A549 (cell line): ENCODE measurements at regions not wholly inside any gene's neighbourhood (a gene's known extent, or its start where the extent isn't known, plus 50 kb on each side); places are given as distances from the start of the nearest gene placed in this dataset.

Experiments
- ATAC-seq, 2 experiments: fragments of 200-7000 bp in 1 of 2; fragments of >200 bp in 1 of 2; cut with Nextera tagmentation in 1 of 2; cut with Tn5 transposase in 1 of 2; 3 replicates each; pipeline versions ENCODE4 v1.8.0 to v1.9.1; 2018 to 2020; ENCODE audit warnings: mild to moderate bottlenecking in 1 of 2, moderate library complexity in 1 of 2
- CTCF ChIA-PET: fragments of 300-600 bp; sonication (Branson Sonifier 250); formaldehyde crosslinking; extraction: SDS; loops from one replicate; lab custom pipeline; 2021; ENCODE audit warnings: antibody characterized with exemption, inconsistent platforms; lab: Yijun Ruan, JAX
- POLR2A ChIA-PET: fragments of 350-600 bp; formaldehyde crosslinking; extraction: SDS; loops from one replicate; lab custom pipeline; 2021; ENCODE audit warnings: antibody characterized with exemption, inconsistent platforms; lab: Yijun Ruan, JAX
- DNase-seq, 2 experiments: peaks; one replicate each; pipeline versions ENCODE4 v3.0.0 to v3.0.0-alpha.2; 2011 to 2016; ENCODE audit warnings: low read depth in 1 of 2, low spot score in 1 of 2
- FAIRE-seq: peaks from 2 replicates; lab custom pipeline; 2011; peaks lifted over from hg19 to GRCh38; lab: Jason Lieb, UNC
- H3K27ac ChIP-seq, 2 experiments: fragments of >200 bp; sonication (Bioruptor Twin); formaldehyde crosslinking; 3 replicates each; pipeline ENCODE4 v1.5.1; 2016 to 2017
- H3K4me1 ChIP-seq: fragments of >200 bp; sonication (Bioruptor Twin); formaldehyde crosslinking; 3 replicates; pipeline ENCODE4 v1.6.1; 2016
- H3K4me2 ChIP-seq: fragments of >200 bp; sonication (Bioruptor Twin); formaldehyde crosslinking; 3 replicates; pipeline ENCODE4 v1.6.1; 2016
- H3K4me3 ChIP-seq: fragments of >200 bp; sonication (Bioruptor Twin); formaldehyde crosslinking; 3 replicates; pipeline ENCODE4 v1.5.1; 2016
- H3K9me3 ChIP-seq: fragments of >200 bp; sonication (Bioruptor Twin); formaldehyde crosslinking; 3 replicates; pipeline ENCODE4 v1.6.1; 2016
- CEBPB ChIP-seq, 2 experiments: fragments of >200 bp in 1 of 2; sonication (Bioruptor Twin) in 1 of 2; formaldehyde crosslinking in 1 of 2; IDR thresholded peaks; 2 replicates each; pipeline ENCODE4 v1.6.1; 2012 to 2016
- EHF ChIP-seq: fragments of 250-450 bp; sonication (Bioruptor Pico); IDR thresholded peaks from 2 replicates; pipeline ENCODE4 v1.5.0; 2020; ENCODE audit warnings: mild to moderate bottlenecking
- FOSL2 ChIP-seq, 2 experiments: fragments of 450-650 bp in 1 of 2; fragments of >200 bp in 1 of 2; sonication (Bioruptor Twin) in 1 of 2; formaldehyde crosslinking; IDR thresholded peaks; 2 replicates each; pipeline versions ENCODE4 v1.5.0 to v1.6.1; 2016 to 2020; ENCODE audit warnings: mild to moderate bottlenecking in 1 of 2, moderate library complexity in 1 of 2
- GATA3 ChIP-seq: IDR thresholded peaks from 2 replicates; pipeline ENCODE4 v1.6.1; 2012; ENCODE audit warnings: borderline replicate concordance
- HOXA7 ChIP-seq: fragments of 250-450 bp; sonication (Bioruptor Pico); IDR thresholded peaks from 2 replicates; pipeline ENCODE4 v1.5.0; 2020; ENCODE audit warnings: mild to moderate bottlenecking, moderate library complexity
- HOXB13 ChIP-seq: fragments of 250-450 bp; sonication (Bioruptor Pico); IDR thresholded peaks from 2 replicates; pipeline ENCODE4 v1.5.0; 2020; ENCODE audit warnings: low read depth, mild to moderate bottlenecking, moderate library complexity
- JUN ChIP-seq, 2 experiments: fragments of >200 bp; sonication (Bioruptor Twin); formaldehyde crosslinking; IDR thresholded peaks; 2 replicates in 1 of 2; 3 replicates in 1 of 2; pipeline ENCODE4 v1.6.1; 2016 to 2017
- JUNB ChIP-seq: fragments of >200 bp; sonication (Bioruptor Twin); formaldehyde crosslinking; IDR thresholded peaks from 2 replicates; pipeline ENCODE4 v1.6.1; 2016
- KDM1A ChIP-seq: fragments of 200-600 bp; sonication (generic); IDR thresholded peaks from 2 replicates; pipeline ENCODE4 v1.6.1; 2016; ENCODE audit warnings: low read depth, mild to moderate bottlenecking
- MAZ ChIP-seq: fragments of 150-350 bp; IDR thresholded peaks from 2 replicates; pipeline ENCODE4 v1.6.1; 2014; ENCODE audit warnings: antibody characterized with exemption, low read depth, low read length, borderline replicate concordance
- NR3C1 ChIP-seq: fragments of >200 bp; sonication (Bioruptor Twin); formaldehyde crosslinking; IDR thresholded peaks from 3 replicates; pipeline ENCODE4 v1.6.1; 2017
- RAD21 ChIP-seq, 2 experiments: fragments of >200 bp in 1 of 2; sonication (Bioruptor Twin) in 1 of 2; formaldehyde crosslinking in 1 of 2; IDR thresholded peaks in 1 of 2; conservative IDR thresholded peaks in 1 of 2; 2 replicates in 1 of 2; 3 replicates in 1 of 2; pipeline ENCODE4 v1.6.1; 2012 to 2018; ENCODE audit warnings: inconsistent platforms in 1 of 2
- ZC3H11A ChIP-seq: fragments of 450-650 bp; IDR thresholded peaks from 2 replicates; pipeline ENCODE4 v1.6.1; 2014; ENCODE audit warnings: antibody characterized with exemption, mild to moderate bottlenecking
- ZFP36 ChIP-seq: fragments of 450-650 bp; IDR thresholded peaks from 2 replicates; pipeline ENCODE4 v1.6.1; 2014; ENCODE audit warnings: borderline replicate concordance; ENCODE audit not compliant: partially characterized antibody
- WGBS: methylation state at CpG from one replicate; pipeline ENCODE4 v1.1.6; 2017; ENCODE audit errors: missing lambda C conversion rate; 5-methylcytosine and 5-hydroxymethylcytosine counted together
- TF ChIP-seq, protein P1 (sequence below): fragments of 250-450 bp; sonication (Bioruptor Pico); IDR thresholded peaks from 2 replicates; pipeline ENCODE4 v1.5.0; 2021; ENCODE audit warnings: mild to moderate bottlenecking, moderate library complexity, borderline replicate concordance
- TF ChIP-seq, protein P2 (sequence below): fragments of >200 bp; sonication (Bioruptor Twin); formaldehyde crosslinking; IDR thresholded peaks from 3 replicates; pipeline ENCODE4 v1.6.1; 2016
- TF ChIP-seq, protein P3 (sequence below): fragments of >200 bp; sonication (Bioruptor Twin); formaldehyde crosslinking; IDR thresholded peaks from 3 replicates; pipeline ENCODE4 v1.5.1; 2016
- TF ChIP-seq, protein P4 (sequence below): fragments of 250-450 bp; sonication (Bioruptor Pico); IDR thresholded peaks from 2 replicates; pipeline ENCODE4 v1.5.0; 2020; ENCODE audit warnings: low read depth, mild to moderate bottlenecking, moderate library complexity

DNA sequence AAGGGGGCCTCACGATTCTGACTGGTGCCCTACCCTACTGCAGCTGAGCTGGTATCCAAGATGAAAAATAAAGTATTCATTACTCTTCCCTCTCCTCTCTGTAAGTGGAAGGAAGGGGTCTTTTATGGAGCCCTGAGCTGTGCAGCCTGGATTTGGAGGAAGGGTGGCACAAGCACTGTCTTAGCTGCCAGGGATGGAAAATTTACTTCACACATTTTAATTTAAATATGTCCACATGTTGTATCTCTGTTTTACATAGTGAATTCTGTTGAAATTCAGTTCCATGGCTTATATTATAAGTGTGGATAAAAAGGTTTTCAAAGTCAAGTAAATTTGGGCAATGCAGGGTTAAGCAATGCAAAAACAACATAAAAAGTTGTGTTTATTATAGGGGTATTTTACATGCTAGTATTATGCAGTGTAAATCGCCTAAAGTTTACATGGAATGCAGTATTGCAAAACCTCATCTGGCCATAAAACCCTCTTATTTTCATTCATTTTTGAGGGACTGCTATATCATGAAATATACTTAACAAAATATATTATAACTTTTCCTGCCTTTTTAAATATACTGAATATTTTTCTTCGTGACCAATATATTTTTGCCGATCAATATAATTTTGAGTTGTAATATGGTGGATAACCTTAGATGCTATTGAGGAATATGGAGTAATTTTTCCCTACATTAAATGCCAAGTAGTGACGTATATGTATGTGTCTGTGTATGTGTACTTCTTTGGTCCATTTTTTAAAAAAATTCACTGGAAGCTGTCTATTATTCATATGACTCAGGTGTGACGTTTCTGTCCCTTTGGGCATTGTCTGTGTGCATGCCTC lies 333.9 kb upstream of the CYRIA start (continued):
- TF ChIP-seq, protein P1, sequence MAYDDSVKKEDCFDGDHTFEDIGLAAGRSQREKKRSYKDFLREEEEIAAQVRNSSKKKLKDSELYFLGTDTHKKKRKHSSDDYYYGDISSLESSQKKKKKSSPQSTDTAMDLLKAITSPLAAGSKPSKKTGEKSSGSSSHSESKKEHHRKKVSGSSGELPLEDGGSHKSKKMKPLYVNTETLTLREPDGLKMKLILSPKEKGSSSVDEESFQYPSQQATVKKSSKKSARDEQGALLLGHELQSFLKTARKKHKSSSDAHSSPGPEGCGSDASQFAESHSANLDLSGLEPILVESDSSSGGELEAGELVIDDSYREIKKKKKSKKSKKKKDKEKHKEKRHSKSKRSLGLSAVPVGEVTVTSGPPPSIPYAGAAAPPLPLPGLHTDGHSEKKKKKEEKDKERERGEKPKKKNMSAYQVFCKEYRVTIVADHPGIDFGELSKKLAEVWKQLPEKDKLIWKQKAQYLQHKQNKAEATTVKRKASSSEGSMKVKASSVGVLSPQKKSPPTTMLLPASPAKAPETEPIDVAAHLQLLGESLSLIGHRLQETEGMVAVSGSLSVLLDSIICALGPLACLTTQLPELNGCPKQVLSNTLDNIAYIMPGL (CRISPR knock-in tag), result no peak
- no peak for TF ChIP-seq FOSL2 (IDR thresholded peaks at IDR 0.05)
- TF ChIP-seq FOSL2 (CRISPR knock-in tag; IDR thresholded peaks at IDR 0.05), result no peak
- TF ChIP-seq ZC3H11A, result no peak
- TF ChIP-seq MAZ, result no peak

DNA sequence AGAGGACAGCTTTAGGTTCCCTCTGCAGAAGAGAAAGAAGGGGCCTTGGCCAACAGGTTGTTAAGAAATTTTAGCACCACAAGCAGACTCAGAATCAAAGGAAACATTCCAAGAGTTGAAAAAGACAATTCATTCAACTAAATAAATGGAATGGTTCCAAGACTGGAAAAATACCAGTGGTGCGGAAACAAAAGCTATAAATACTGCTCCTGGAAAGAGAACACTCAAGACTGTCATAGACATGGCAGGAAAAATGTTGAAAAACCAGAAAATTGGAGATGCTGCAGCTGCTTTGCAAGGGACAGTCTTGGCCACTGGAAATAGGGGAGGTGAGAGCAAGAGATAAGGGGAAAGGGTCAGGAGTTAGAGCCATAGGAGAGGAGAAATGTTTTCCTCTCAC lies 312.7 kb upstream of the CYRIA start:
- no peak for TF ChIP-seq EHF (CRISPR knock-in tag)
- no peak for TF ChIP-seq RAD21 (conservative IDR thresholded peaks at IDR 0.05 in 1 of 2, IDR thresholded peaks at IDR 0.05 in 1 of 2)
- TF ChIP-seq ZFP36, result no peak
- TF ChIP-seq JUN (IDR thresholded peaks at IDR 0.05), result no peak
- TF ChIP-seq HOXA7, result no peak
- TF ChIP-seq, protein P2, sequence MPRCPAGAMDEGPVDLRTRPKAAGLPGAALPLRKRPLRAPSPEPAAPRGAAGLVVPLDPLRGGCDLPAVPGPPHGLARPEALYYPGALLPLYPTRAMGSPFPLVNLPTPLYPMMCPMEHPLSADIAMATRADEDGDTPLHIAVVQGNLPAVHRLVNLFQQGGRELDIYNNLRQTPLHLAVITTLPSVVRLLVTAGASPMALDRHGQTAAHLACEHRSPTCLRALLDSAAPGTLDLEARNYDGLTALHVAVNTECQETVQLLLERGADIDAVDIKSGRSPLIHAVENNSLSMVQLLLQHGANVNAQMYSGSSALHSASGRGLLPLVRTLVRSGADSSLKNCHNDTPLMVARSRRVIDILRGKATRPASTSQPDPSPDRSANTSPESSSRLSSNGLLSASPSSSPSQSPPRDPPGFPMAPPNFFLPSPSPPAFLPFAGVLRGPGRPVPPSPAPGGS, result no peak
- no peak for TF ChIP-seq FOSL2 (IDR thresholded peaks at IDR 0.05)
- no peak for TF ChIP-seq FOSL2 (CRISPR knock-in tag; IDR thresholded peaks at IDR 0.05)
- no peak for TF ChIP-seq HOXB13 (CRISPR knock-in tag)
- no peak for TF ChIP-seq MAZ
- TF ChIP-seq, protein P3, sequence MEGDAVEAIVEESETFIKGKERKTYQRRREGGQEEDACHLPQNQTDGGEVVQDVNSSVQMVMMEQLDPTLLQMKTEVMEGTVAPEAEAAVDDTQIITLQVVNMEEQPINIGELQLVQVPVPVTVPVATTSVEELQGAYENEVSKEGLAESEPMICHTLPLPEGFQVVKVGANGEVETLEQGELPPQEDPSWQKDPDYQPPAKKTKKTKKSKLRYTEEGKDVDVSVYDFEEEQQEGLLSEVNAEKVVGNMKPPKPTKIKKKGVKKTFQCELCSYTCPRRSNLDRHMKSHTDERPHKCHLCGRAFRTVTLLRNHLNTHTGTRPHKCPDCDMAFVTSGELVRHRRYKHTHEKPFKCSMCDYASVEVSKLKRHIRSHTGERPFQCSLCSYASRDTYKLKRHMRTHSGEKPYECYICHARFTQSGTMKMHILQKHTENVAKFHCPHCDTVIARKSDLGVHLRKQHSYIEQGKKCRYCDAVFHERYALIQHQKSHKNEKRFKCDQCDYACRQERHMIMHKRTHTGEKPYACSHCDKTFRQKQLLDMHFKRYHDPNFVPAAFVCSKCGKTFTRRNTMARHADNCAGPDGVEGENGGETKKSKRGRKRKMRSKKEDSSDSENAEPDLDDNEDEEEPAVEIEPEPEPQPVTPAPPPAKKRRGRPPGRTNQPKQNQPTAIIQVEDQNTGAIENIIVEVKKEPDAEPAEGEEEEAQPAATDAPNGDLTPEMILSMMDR, result no peak
- no peak for TF ChIP-seq KDM1A
- TF ChIP-seq, protein P4, sequence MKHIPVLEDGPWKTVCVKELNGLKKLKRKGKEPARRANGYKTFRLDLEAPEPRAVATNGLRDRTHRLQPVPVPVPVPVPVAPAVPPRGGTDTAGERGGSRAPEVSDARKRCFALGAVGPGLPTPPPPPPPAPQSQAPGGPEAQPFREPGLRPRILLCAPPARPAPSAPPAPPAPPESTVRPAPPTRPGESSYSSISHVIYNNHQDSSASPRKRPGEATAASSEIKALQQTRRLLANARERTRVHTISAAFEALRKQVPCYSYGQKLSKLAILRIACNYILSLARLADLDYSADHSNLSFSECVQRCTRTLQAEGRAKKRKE (CRISPR knock-in tag), result no peak
- no peak for TF ChIP-seq CEBPB (IDR thresholded peaks at IDR 0.05)
- TF ChIP-seq NR3C1, result no peak
- H3K9me3 ChIP-seq, result no peaks in the 10 kb centered on the region
- ChIA-PET POLR2A (no interaction called here), CTCF (no interaction called here)
- WGBS, result 9% methylated on average over 1 of the region's 1 CpG
- ATAC-seq (no peak), DNase-seq (no peak), FAIRE-seq (no peak)
- no peaks in the 10 kb centered on the region for H3K4me1 ChIP-seq
- no peak overlapping the region for H3K27ac ChIP-seq
- H3K4me2 ChIP-seq, result no peak overlapping the region
- no peak overlapping the region for H3K4me3 ChIP-seq

DNA sequence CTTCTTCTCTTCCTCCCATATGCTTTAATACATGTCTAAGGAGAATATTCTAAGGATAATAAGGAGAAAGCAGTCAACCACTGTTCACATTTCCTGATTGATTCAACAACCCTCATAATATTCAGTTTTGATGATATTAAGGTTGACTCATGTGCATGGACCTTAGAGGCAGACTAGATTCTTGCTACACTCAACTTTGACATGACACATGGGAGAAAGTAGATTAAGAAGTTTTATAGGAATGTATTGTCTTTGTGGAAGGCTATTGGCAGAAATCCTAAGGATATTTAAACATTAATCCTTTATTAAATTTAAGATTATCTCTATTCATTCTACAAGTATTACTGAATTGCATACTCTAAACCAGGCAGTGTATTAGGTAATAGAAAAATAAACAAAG lies 309.1 kb upstream of the CYRIA start:
- ChIA-PET POLR2A (no interaction called here), CTCF (no interaction called here)
- H3K4me1 ChIP-seq, result no peaks in the 10 kb centered on the region
- FAIRE-seq (no peak), ATAC-seq (no peak), DNase-seq (no peak)
- H3K4me2 ChIP-seq, result no peak overlapping the region
- H3K27ac ChIP-seq, result no peak overlapping the region
- H3K4me3 ChIP-seq, result no peak overlapping the region
- H3K9me3 ChIP-seq, result 0 out of 3 replicates have a peak, but pooled peaks cover 2% of the 10 kb centered on the region
- TF ChIP-seq NR3C1 (no peak), GATA3 (no peak), JUNB (no peak)
